Retinal pigment epithelial cell (primary cell): ENCODE measurements at regions not wholly inside any gene's neighbourhood (a gene's known extent, or its start where the extent isn't known, plus 50 kb on each side); places are given as distances from the start of the nearest gene placed in this dataset.
A peak's percentile ranks its signal among the peaks of the same experiment; 100 is the strongest.

Source experiments
- DNase-seq: peaks from one replicate; pipeline ENCODE4 v3.0.0-alpha.2; 2010; ENCODE audit warnings: low read depth
- H3K4me3 ChIP-seq: 2 replicates; pipeline ENCODE4 v1.5.1; 2011; ENCODE audit warnings: mild to moderate bottlenecking, low read length, control low read depth, moderate library complexity
- TF ChIP-seq, protein P1 (sequence below): conservative IDR thresholded peaks from 2 replicates; pipeline ENCODE4 v1.5.1; 2011; ENCODE audit warnings: low read depth, low read length, control low read depth, inconsistent platforms

DNA sequence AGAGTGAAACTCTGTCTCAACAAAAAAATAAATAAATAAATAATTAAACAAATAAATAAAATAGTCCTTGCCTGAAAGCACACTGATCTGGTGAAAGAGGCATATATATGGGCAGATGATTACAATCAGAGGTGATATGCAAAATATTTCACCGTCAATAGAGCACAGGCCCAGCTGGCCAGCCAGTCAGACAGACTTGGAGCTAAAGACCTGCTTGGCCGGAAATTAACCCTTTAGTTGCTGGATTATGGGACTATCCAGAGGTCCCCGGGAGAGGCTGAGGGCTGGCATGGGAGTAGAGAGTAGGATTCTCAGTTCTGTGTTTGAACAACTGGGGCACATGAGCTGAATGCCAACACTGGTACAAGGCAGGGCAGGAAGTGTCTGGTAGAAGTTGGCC lies 59.1 kb upstream of the CTNNB1 start:
- DNase-seq = no peak
- TF ChIP-seq, protein P1, sequence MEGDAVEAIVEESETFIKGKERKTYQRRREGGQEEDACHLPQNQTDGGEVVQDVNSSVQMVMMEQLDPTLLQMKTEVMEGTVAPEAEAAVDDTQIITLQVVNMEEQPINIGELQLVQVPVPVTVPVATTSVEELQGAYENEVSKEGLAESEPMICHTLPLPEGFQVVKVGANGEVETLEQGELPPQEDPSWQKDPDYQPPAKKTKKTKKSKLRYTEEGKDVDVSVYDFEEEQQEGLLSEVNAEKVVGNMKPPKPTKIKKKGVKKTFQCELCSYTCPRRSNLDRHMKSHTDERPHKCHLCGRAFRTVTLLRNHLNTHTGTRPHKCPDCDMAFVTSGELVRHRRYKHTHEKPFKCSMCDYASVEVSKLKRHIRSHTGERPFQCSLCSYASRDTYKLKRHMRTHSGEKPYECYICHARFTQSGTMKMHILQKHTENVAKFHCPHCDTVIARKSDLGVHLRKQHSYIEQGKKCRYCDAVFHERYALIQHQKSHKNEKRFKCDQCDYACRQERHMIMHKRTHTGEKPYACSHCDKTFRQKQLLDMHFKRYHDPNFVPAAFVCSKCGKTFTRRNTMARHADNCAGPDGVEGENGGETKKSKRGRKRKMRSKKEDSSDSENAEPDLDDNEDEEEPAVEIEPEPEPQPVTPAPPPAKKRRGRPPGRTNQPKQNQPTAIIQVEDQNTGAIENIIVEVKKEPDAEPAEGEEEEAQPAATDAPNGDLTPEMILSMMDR = no peak
- H3K4me3 ChIP-seq = no peak overlapping the region

DNA sequence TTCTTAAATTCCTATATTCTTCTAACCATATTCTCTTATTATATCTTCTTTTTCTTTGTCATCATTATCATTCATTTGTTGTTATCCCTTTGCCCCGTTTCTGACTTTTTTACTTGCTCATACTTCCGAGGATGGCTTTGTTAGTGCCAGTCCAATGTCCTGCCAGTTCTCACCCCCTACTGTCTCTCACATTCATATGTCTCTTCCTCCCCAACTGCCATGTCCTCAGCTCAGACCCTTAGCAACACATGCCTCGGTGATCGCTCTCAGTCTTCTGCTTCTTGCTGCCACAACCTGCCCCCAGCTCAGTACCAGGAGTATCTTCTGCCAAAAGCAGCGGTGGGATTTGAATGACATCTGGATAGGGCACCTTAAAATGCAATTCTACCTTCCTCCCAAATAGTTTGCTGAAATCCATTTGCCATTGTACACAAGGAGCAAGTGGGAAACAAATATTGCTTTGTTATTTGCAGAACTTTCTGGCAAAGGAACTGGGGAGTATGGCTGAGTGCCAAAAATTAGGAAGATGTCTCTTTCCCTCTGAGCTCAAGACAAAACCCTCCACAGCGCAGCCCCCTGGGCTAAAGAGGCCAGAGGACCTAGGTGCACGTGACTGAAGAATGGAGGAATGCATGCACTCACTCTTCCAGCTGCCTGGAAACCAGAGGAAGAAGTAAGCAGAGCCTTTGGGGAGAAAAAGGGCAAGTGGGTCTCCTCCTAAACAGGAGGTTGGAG lies 57.7 kb upstream of the CTNNB1 start:
- DNase-seq = no peak
- TF ChIP-seq, protein P1 = no peak
- no peak overlapping the region for H3K4me3 ChIP-seq

DNA sequence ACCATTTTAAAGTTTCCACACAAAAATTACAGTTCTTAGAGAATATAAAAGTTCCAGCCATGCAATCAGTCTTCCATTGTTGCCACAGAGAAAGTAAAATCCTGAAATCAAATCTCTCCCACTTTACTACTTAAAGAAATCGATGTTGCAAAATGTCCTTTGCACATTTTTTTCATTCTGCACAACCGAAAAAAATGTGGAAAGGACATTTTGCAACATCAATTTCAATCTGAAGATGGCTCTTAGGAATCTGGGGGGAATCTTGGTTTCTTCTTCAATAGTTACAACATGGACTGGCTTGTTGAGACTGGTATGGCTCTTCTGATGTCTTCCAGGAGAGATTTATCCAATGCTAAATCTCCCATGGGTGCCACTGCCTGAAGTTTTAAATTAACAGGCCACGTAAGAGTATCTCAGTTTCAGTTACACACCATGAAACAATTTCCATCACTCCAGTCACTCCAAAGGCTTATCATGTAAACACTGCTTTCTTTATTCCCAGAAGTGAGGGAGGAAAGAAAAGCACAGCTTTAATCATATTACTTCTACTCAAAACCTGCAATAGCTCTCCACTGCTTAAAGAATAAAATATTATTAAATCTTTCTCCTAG lies 55.8 kb upstream of the CTNNB1 start:
- TF ChIP-seq, protein P1 = no peak
- no peak overlapping the region for H3K4me3 ChIP-seq
- no peak for DNase-seq

DNA sequence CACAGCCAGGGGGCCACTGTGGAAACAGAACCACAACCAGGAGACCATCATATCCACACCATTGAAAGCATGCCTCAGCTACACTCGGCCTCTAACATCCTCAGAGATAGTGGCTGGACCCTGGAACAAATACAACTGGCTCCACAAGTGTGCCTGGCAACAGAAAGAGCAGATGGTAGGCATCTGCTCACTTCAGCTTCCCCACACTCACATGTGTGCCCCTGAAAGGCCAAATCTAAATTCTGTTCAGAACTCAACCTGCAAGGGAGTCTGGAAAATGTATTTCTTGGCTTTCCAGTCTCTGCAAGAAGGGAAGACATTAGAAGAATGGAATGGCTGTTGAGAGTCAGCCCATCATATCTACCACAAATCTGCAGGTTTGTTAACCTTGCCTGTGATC lies 54.7 kb upstream of the CTNNB1 start:
- TF ChIP-seq, protein P1 = no peak
- no peak for DNase-seq
- no peak overlapping the region for H3K4me3 ChIP-seq

DNA sequence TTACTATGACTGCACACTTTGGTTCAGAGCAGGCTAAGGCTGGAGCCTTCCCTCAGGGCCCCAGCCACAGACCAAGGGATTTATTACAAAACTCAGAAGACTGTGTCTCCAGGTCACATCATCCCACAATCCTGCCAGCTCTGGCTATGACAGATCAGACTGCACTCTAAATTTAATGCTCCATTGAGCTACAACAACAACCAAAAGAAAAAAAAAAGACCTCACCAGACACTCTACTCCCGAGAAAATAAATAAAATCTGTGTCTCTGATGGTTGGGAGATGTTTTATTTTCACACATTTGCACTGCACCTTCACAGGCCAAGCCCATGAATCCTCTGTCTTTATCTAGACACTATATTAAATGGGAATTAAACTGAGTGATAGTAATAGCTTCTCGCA lies 50.8 kb upstream of the CTNNB1 start:
- H3K4me3 ChIP-seq = no peak overlapping the region
- TF ChIP-seq, protein P1 = no peak
- peak; percentile 19 for DNase-seq

DNA sequence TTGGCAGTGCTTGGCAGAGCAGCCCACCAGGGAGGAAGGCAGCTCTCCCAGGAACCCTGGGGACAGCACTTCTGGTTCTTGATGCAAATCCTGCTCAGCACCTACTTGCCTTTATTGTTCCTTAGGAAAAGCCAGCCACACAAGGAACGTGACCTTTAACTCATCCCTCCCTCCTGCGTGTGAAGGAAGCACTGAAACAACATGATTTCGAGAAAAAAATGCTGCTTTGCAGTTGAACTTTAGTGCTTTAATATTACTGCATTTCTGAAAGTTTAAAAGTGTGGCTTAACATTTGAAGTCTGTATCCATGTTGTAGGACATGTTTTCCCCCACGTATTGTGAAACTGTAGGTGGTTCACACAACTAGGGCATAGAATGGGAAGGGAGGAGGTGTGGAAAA lies 50.4 kb upstream of the CTNNB1 start:
- TF ChIP-seq, protein P1 = no peak
- no peak for DNase-seq
- H3K4me3 ChIP-seq = no peak overlapping the region
